ENCODE measurements at regions not wholly inside any gene's neighbourhood (a gene's known extent, or its start where the extent isn't known, plus 50 kb on each side); places are given as distances from the start of the nearest gene placed in this dataset.

GRCh38 chr2:158732573-158733429 is 62.3 kb upstream of the DAPL1 start:
- 63% methylated on average over 5 of the region's 5 CpGs for WGBS
- DNase-seq (ENCODE audit: extremely low spot score) = no peak
- H3K4me1 ChIP-seq (ENCODE audit: insufficient read depth) = no peaks in the 10 kb centered on the region

GRCh38 chr2:158733430-158733755 is 61.7 kb upstream of the DAPL1 start:
- no peaks in the 10 kb centered on the region for H3K4me1 ChIP-seq (ENCODE audit: insufficient read depth)
- H3K27ac ChIP-seq (ENCODE audit: low read depth) = no peak overlapping the region
- WGBS = 50% methylated on average over 7 of the region's 7 CpGs
- DNase-seq (ENCODE audit: extremely low spot score) = no peak
- H3K36me3 ChIP-seq (ENCODE audit: insufficient read depth) = no peaks in the 10 kb centered on the region
- H3K4me3 ChIP-seq (ENCODE audit: low read depth, low read length) = no peak overlapping the region

More at GRCh38 chr2:158732573-158733429, 62.3 kb upstream of the DAPL1 start:
- no peak overlapping the region for H3K27ac ChIP-seq (ENCODE audit: low read depth)
- H3K4me3 ChIP-seq (ENCODE audit: low read depth, low read length) = no peak overlapping the region
- H3K36me3 ChIP-seq (ENCODE audit: insufficient read depth) = no peaks in the 10 kb centered on the region

- Histone ChIP-seq H3K36me3 (ENCODE audit: insufficient read depth) (no peaks in the 10 kb centered on the region), H3K27ac (ENCODE audit: low read depth) (no peak overlapping the region), H3K4me1 (ENCODE audit: insufficient read depth) (no peaks in the 10 kb centered on the region), H3K4me3 (ENCODE audit: low read depth, low read length) (no peak overlapping the region)
- 92% methylated on average over 7 of the region's 7 CpGs for WGBS
- no peak for DNase-seq (ENCODE audit: extremely low spot score)
These were observed 60.7 kb upstream of the DAPL1 start for GRCh38 chr2:158734442-158734841.

GRCh38 chr2:158735822-158736580 is 59.1 kb upstream of the DAPL1 start:
- no peak overlapping the region for H3K27ac ChIP-seq (ENCODE audit: low read depth)
- no peaks in the 10 kb centered on the region for H3K4me1 ChIP-seq (ENCODE audit: insufficient read depth)
- no peak overlapping the region for H3K4me3 ChIP-seq (ENCODE audit: low read depth, low read length)
- DNase-seq (ENCODE audit: extremely low spot score) = no peak
- 92% methylated on average over 5 of the region's 5 CpGs for WGBS
- no peaks in the 10 kb centered on the region for H3K36me3 ChIP-seq (ENCODE audit: insufficient read depth)

- WGBS = 91% methylated on average over 5 of the region's 5 CpGs
- no peak for DNase-seq (ENCODE audit: extremely low spot score)
- H3K27ac ChIP-seq (ENCODE audit: low read depth) = no peak overlapping the region
- H3K4me3 ChIP-seq (ENCODE audit: low read depth, low read length) = no peak overlapping the region
- no peaks in the 10 kb centered on the region for H3K4me1 ChIP-seq (ENCODE audit: insufficient read depth)
- no peaks in the 10 kb centered on the region for H3K36me3 ChIP-seq (ENCODE audit: insufficient read depth)
These were observed 56.8 kb upstream of the DAPL1 start for GRCh38 chr2:158738363-158738762.

- no peaks in the 10 kb centered on the region for H3K4me1 ChIP-seq (ENCODE audit: insufficient read depth)
- 84% methylated on average over 5 of the region's 5 CpGs for WGBS
- H3K27ac ChIP-seq (ENCODE audit: low read depth) = no peak overlapping the region
- H3K4me3 ChIP-seq (ENCODE audit: low read depth, low read length) = no peak overlapping the region
- no peak for DNase-seq (ENCODE audit: extremely low spot score)
- no peaks in the 10 kb centered on the region for H3K36me3 ChIP-seq (ENCODE audit: insufficient read depth)
These were observed 55.0 kb upstream of the DAPL1 start for GRCh38 chr2:158740127-158740526.

- no peak overlapping the region for H3K27ac ChIP-seq (ENCODE audit: low read depth)
- no peaks in the 10 kb centered on the region for H3K36me3 ChIP-seq (ENCODE audit: insufficient read depth)
- H3K4me3 ChIP-seq (ENCODE audit: low read depth, low read length) = no peak overlapping the region
- H3K4me1 ChIP-seq (ENCODE audit: insufficient read depth) = no peaks in the 10 kb centered on the region
- no peak for DNase-seq (ENCODE audit: extremely low spot score)
- 38% methylated on average over 4 of the region's 4 CpGs for WGBS
These were observed 54.5 kb upstream of the DAPL1 start for GRCh38 chr2:158740621-158741020.

GRCh38 chr2:158741625-158742024 is 53.5 kb upstream of the DAPL1 start:
- H3K4me3 ChIP-seq (ENCODE audit: low read depth, low read length) = no peak overlapping the region
- no peak overlapping the region for H3K27ac ChIP-seq (ENCODE audit: low read depth)
- WGBS = 94% methylated on average over 8 of the region's 8 CpGs
- H3K36me3 ChIP-seq (ENCODE audit: insufficient read depth) = no peaks in the 10 kb centered on the region
- no peaks in the 10 kb centered on the region for H3K4me1 ChIP-seq (ENCODE audit: insufficient read depth)
- no peak for DNase-seq (ENCODE audit: extremely low spot score)

GRCh38 chr2:158742536-158742935 is 52.6 kb upstream of the DAPL1 start:
- 86% methylated on average over 4 of the region's 4 CpGs for WGBS
- Histone ChIP-seq H3K4me3 (ENCODE audit: low read depth, low read length) (no peak overlapping the region), H3K36me3 (ENCODE audit: insufficient read depth) (no peaks in the 10 kb centered on the region), H3K27ac (ENCODE audit: low read depth) (no peak overlapping the region), H3K4me1 (ENCODE audit: insufficient read depth) (no peaks in the 10 kb centered on the region)
- no peak for DNase-seq (ENCODE audit: extremely low spot score)

- Histone ChIP-seq H3K4me3 (ENCODE audit: low read depth, low read length) (no peak overlapping the region), H3K27ac (ENCODE audit: low read depth) (no peak overlapping the region), H3K36me3 (ENCODE audit: insufficient read depth) (no peaks in the 10 kb centered on the region), H3K4me1 (ENCODE audit: insufficient read depth) (no peaks in the 10 kb centered on the region)
- 81% methylated on average over 4 of the region's 4 CpGs for WGBS
- DNase-seq (ENCODE audit: extremely low spot score) = no peak
These were observed 51.7 kb upstream of the DAPL1 start for GRCh38 chr2:158743466-158743865.

GRCh38 chr2:158743879-158744278 is 51.2 kb upstream of the DAPL1 start:
- no peaks in the 10 kb centered on the region for H3K4me1 ChIP-seq (ENCODE audit: insufficient read depth)
- H3K36me3 ChIP-seq (ENCODE audit: insufficient read depth) = no peaks in the 10 kb centered on the region
- DNase-seq (ENCODE audit: extremely low spot score) = no peak
- H3K4me3 ChIP-seq (ENCODE audit: low read depth, low read length) = no peak overlapping the region
- no peak overlapping the region for H3K27ac ChIP-seq (ENCODE audit: low read depth)

- 46% methylated on average over 16 of the region's 16 CpGs for WGBS
- DNase-seq (ENCODE audit: extremely low spot score) = peak; percentile 67
- Histone ChIP-seq H3K27ac (ENCODE audit: low read depth) (no peak overlapping the region), H3K4me1 (ENCODE audit: insufficient read depth) (no peaks in the 10 kb centered on the region), H3K4me3 (ENCODE audit: low read depth, low read length) (no peak overlapping the region), H3K36me3 (ENCODE audit: insufficient read depth) (no peaks in the 10 kb centered on the region)
These were observed 49.9 kb upstream of the DAPL1 start for GRCh38 chr2:158745067-158745865.

All from urinary bladder (tissue), 3 donors.